SU-DHL-6 (cell line): ENCODE measurements at regions not wholly inside any gene's neighbourhood (a gene's known extent, or its start where the extent isn't known, plus 50 kb on each side); places are given as distances from the start of the nearest gene placed in this dataset.
"Not testable (repeated sequence)": the region's sequence is repeated elsewhere in the genome, so short reads cannot be mapped to it uniquely, and the experiment has no call there.

ENCODE experiments used
- H2AFZ ChIP-seq: fragments of 200-600 bp; sonication (generic); 2 replicates; pipeline ENCODE4 v1.6.1; 2014; ENCODE audit warnings: low read depth, mild to moderate bottlenecking, moderate library complexity, mixed read lengths, antibody characterized with exemption, low read length; ENCODE audit not compliant: severe bottlenecking
- H3F3A ChIP-seq: fragments of 200-600 bp; shearing (Covaris generic); 2 replicates; pipeline ENCODE4 v1.6.0; 2016; ENCODE audit warnings: antibody characterized with exemption, mild to moderate bottlenecking; ENCODE audit not compliant: insufficient read depth
- H3K27ac ChIP-seq: fragments of 200-600 bp; sonication (generic); 2 replicates; pipeline ENCODE4 v1.5.1; 2016; ENCODE audit warnings: low read depth, mild to moderate bottlenecking, low read length, moderate library complexity, mixed read lengths
- H3K27me3 ChIP-seq: fragments of 200-600 bp; sonication (generic), shearing (Covaris generic); 2 replicates; pipeline ENCODE4 v1.6.0; 2014; ENCODE audit warnings: mild to moderate bottlenecking, low read length
- H3K36me3 ChIP-seq: fragments of 200-600 bp; sonication (generic); 2 replicates; pipeline ENCODE4 v1.6.1; 2014; ENCODE audit warnings: mild to moderate bottlenecking, low read length, mixed read lengths
- H3K4me2 ChIP-seq: fragments of 300-600, 200-600 bp; shearing (Covaris generic), sonication (generic); 2 replicates; pipeline ENCODE4 v1.6.0; 2014; ENCODE audit warnings: low read length, low read depth, mild to moderate bottlenecking; ENCODE audit not compliant: poor library complexity, severe bottlenecking
- H3K4me3 ChIP-seq: fragments of 200-600 bp; sonication (generic); 2 replicates; pipeline ENCODE4 v1.5.1; 2014; ENCODE audit warnings: antibody characterized with exemption, low read length, mild to moderate bottlenecking, mixed read lengths; ENCODE audit not compliant: insufficient read depth, poor library complexity, severe bottlenecking
- H3K79me2 ChIP-seq: fragments of 200-600 bp; sonication (generic); 2 replicates; pipeline ENCODE4 v1.6.1; 2014; ENCODE audit warnings: mild to moderate bottlenecking, low read length, moderate library complexity; ENCODE audit not compliant: insufficient read depth
- H3K9ac ChIP-seq: fragments of 200-600 bp; sonication (generic); 2 replicates; pipeline ENCODE4 v1.7.0; 2014; ENCODE audit warnings: mild to moderate bottlenecking, low read length
- H3K9me2 ChIP-seq: fragments of 200-600 bp; sonication (generic); replicated peaks from 2 replicates; pipeline ENCODE4 v1.6.1; 2014; ENCODE audit warnings: low read length; ENCODE audit not compliant: insufficient read depth
- H3K9me3 ChIP-seq: fragments of 200-600 bp; sonication (generic); 2 replicates; pipeline ENCODE4 v1.6.1; 2014; ENCODE audit warnings: low read length, mixed read lengths; ENCODE audit not compliant: insufficient read depth
- H4K20me1 ChIP-seq: fragments of 200-600 bp; sonication (generic); 2 replicates; pipeline ENCODE4 v1.6.1; 2014; ENCODE audit warnings: low read depth, mild to moderate bottlenecking, antibody characterized with exemption, low read length, moderate library complexity, mixed read lengths
- EZH2phosphoT487 ChIP-seq: fragments of 200-600 bp; sonication (generic), shearing (Covaris generic); conservative IDR thresholded peaks from 2 replicates; pipeline ENCODE4 v1.6.1; 2018; ENCODE audit warnings: mild to moderate bottlenecking, antibody characterized with exemption, low read length, moderate library complexity, mixed read lengths
- TF ChIP-seq, protein P1 (sequence below): fragments of 200-600 bp; sonication (generic); IDR thresholded peaks from one replicate; pipeline ENCODE4 v1.5.1; 2017; ENCODE audit warnings: antibody characterized with exemption, mild to moderate bottlenecking, low read length, moderate library complexity; ENCODE audit not compliant: insufficient read depth, poor library complexity, severe bottlenecking

DNA sequence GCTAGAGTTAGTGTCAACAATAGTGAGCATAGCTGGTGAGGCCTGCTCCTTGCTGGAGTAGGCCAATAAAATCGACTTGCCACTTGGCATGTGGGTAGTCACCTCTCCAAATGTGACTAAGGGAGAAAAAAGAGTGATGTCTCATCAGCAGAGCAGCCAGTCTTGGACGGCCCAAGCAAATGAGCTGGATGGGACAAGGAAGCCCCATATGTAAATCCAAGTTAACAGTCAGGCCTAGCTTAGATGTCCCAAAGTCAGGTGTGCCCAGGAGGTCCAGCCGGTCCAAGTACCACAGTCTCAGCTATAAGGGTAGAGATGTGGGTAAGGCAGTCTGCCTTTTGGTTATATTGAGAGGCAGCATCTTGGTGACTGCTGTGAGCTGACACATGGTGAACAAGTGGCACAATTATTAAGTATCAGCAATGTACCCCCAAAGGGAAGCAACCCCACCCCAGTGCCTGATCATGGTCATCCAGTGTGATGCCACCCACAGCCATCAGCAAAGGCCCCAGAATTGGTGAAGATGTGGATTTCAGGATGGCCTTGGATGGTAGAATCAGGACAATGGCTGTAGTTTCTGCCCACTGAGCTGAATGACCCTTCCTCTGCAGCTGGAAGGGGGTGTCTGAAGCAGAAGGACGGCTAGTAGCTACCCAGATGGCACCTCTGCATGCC, 83.4 kb downstream of the TNFRSF13B start:
- no peaks in the 10 kb centered on the region for H4K20me1 ChIP-seq
- H3K4me2 ChIP-seq, result no peak overlapping the region
- no peaks in the 10 kb centered on the region for H3K9me2 ChIP-seq
- TF ChIP-seq EZH2phosphoT487, result no peak
- TF ChIP-seq, protein P1, sequence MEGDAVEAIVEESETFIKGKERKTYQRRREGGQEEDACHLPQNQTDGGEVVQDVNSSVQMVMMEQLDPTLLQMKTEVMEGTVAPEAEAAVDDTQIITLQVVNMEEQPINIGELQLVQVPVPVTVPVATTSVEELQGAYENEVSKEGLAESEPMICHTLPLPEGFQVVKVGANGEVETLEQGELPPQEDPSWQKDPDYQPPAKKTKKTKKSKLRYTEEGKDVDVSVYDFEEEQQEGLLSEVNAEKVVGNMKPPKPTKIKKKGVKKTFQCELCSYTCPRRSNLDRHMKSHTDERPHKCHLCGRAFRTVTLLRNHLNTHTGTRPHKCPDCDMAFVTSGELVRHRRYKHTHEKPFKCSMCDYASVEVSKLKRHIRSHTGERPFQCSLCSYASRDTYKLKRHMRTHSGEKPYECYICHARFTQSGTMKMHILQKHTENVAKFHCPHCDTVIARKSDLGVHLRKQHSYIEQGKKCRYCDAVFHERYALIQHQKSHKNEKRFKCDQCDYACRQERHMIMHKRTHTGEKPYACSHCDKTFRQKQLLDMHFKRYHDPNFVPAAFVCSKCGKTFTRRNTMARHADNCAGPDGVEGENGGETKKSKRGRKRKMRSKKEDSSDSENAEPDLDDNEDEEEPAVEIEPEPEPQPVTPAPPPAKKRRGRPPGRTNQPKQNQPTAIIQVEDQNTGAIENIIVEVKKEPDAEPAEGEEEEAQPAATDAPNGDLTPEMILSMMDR, result no peak
- H3F3A ChIP-seq, result no peaks in the 10 kb centered on the region
- no peak overlapping the region for H3K9ac ChIP-seq
- H3K27ac ChIP-seq, result no peak overlapping the region
- no peaks in the 10 kb centered on the region for H3K27me3 ChIP-seq
- H3K36me3 ChIP-seq, result no peaks in the 10 kb centered on the region
- no peaks in the 10 kb centered on the region for H3K79me2 ChIP-seq
- no peak overlapping the region for H3K4me3 ChIP-seq
- no peak overlapping the region for H2AFZ ChIP-seq
- H3K9me3 ChIP-seq, result no peaks in the 10 kb centered on the region

DNA sequence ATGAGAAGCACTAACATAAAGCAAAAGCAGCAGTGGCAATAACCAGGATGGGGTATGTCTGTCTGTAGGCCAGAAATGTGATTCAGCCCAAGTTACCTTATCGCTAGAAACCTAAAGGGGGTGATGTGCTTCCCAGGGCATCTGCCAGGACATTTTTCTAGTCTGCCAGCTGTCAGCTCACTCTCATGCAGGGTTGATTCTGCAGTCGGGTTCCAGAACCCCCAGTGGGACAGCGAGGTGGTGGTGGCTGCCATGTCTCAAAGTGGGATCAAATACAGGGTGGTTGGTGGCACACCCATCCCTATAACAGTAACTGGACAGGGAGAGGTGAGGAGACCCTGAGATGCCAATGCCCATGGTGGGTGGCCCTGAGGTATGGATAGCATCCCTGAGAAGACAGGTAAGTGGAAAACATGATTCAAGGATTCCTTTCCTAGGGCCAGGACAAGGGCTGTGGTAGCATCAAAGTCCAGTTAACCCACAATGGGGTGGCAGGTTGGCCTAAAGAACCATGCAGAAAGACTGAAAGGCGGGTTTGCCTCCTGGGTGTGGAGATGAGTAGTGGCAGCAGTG, 84.3 kb downstream of the TNFRSF13B start:
- H3K9me3 ChIP-seq, result no peaks in the 10 kb centered on the region
- H3K9me2 ChIP-seq, result no peaks in the 10 kb centered on the region
- TF ChIP-seq, protein P1, result no peak
- no peak for TF ChIP-seq EZH2phosphoT487
- no peaks in the 10 kb centered on the region for H3K79me2 ChIP-seq
- H3K4me3 ChIP-seq, result no peak overlapping the region
- H3K27me3 ChIP-seq, result no peaks in the 10 kb centered on the region
- no peaks in the 10 kb centered on the region for H3F3A ChIP-seq
- H3K9ac ChIP-seq, result no peak overlapping the region
- H4K20me1 ChIP-seq, result no peaks in the 10 kb centered on the region
- H2AFZ ChIP-seq, result no peak overlapping the region
- no peak overlapping the region for H3K4me2 ChIP-seq
- H3K36me3 ChIP-seq, result no peaks in the 10 kb centered on the region
- H3K27ac ChIP-seq, result no peak overlapping the region

DNA sequence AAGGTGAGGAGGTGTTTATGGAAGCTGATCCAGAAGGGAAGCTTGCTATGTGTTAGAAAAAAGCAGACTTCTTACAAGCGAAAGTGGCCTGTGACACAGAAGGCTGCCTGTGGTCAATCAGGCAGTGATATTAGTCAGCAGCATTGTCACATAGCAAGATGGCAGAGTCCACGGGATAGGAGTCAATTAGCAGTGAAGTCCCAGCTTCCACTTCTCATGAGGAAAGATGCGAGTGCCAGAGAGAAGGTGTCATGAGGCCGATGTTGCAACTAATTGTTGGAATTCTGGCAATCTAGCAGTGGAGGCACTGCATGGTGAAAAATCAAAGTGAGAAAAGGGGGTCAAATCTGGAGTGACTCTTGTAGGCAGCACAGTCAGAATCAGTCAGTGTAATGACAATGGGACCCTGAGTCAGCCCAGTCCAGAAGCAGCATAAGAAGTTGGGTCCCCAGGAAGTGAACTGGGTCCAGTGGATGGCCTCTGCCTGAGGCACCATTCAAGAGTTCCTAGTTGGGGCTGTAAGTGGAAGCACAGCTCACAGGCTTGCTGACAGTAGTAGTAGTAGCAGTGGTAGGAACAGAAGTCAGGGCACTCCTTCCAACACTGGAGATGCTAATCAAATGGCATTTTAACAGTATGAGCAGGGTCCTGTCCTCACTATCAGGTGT, 85.1 kb downstream of the TNFRSF13B start:
- Histone ChIP-seq H4K20me1 (no peaks in the 10 kb centered on the region), H3K4me3 (no peak overlapping the region), H3K4me2 (no peak overlapping the region), H3K9me3 (no peaks in the 10 kb centered on the region), H3F3A (no peaks in the 10 kb centered on the region), H3K36me3 (no peaks in the 10 kb centered on the region), H2AFZ (no peak overlapping the region), H3K27me3 (no peaks in the 10 kb centered on the region), H3K27ac (no peak overlapping the region), H3K9me2 (no peaks in the 10 kb centered on the region), H3K79me2 (no peaks in the 10 kb centered on the region), H3K9ac (no peak overlapping the region)
- no peak for TF ChIP-seq EZH2phosphoT487
- TF ChIP-seq, protein P1, result no peak

DNA sequence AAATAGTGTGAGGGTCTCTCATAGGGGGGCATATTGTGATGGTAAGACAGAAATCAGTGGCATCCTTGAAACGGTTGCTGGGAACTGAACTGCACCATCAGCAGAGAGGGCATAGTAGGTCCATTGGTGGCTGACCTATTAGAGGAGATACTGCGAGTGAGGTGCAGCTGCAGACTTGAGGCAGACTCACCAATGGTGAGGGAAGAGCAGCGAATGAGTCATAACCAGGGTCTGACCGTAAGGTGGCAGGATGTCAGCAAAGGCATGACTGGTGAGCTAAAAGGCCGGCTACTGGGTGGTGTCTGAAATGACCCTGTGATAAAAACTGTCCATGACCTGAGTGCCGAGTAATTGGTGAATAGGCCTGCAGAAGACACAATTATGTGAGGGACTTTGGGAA, 86.7 kb downstream of the TNFRSF13B start:
- H4K20me1 ChIP-seq, H3K4me3 ChIP-seq, H3K9ac ChIP-seq, H3F3A ChIP-seq, H3K9me2 ChIP-seq, H3K79me2 ChIP-seq, H3K27ac ChIP-seq, H3K4me2 ChIP-seq, H2AFZ ChIP-seq, H3K36me3 ChIP-seq, H3K27me3 ChIP-seq, H3K9me3 ChIP-seq: not testable (repeated sequence)

DNA sequence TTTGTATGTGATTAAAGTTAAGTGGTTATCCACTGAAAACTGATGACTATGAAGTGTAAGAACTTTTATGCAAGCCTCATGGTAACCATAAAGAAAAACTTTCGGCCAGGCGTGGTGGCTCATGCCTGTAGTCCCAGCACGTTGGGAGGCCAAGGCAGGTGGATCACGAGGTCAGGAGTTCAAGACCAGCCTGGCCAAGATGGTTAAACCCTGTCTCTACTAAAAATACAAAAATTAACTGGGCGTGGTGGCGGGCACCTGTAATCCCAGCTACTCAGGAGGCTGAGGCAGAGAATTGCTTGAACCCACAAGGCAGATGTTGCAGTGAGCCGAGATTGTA, 89.0 kb downstream of the TNFRSF13B start:
- not testable (repeated sequence) for H3K79me2 ChIP-seq, H3K36me3 ChIP-seq, H2AFZ ChIP-seq, H3K9me2 ChIP-seq, H3K27ac ChIP-seq, H3F3A ChIP-seq, H3K4me2 ChIP-seq, H3K27me3 ChIP-seq, H3K9ac ChIP-seq, H3K4me3 ChIP-seq, H3K9me3 ChIP-seq, H4K20me1 ChIP-seq
